ENCODE measurements at regions not wholly inside any gene's neighbourhood (a gene's known extent, or its start where the extent isn't known, plus 50 kb on each side); places are given as distances from the start of the nearest gene placed in this dataset.

DNA sequence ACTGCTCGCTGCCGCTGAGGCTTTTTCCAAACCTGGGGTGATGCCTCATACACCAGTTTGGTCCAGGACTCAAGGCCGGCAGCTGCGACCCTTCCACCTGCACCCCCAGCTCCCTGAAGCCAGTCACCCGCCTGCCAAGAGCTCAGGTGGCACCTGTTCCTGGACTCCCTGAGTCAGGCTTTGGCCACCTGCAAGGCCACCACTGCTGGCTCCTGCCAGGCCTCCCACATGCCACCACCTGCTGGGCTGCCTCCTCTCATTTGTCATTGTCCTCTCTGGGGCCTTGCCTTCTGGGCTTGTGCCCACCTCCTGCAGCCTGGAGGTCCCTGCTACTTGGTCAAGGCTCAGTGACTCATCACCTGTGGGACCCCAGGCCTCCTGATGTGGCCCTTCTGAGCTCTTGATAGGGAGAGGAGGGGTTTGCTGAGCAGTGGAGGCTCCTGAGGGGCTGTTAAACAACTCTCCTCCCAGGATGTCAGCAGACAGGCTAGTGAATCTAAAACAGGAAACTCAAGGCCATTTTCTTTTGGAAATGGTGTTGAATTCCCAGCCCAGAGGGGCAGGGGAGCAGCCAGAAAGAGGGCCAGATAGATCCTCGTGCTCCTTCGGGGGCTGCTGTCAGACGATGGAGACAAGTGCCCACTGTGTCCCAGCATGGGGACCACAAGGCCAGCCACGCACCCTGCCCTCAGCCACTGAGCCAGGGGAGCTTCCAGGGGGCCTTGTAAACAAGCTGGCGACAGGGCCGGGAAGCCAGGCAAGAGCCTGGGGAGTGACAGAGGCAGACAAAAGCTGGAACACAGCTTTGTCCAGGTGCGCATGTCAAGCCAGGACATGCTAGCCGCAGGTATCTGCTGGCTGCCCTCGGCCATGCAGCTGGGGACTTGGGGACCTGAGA is 416.8 kb downstream of the LRATD1 start:
- DNase-seq: no peak

DNA sequence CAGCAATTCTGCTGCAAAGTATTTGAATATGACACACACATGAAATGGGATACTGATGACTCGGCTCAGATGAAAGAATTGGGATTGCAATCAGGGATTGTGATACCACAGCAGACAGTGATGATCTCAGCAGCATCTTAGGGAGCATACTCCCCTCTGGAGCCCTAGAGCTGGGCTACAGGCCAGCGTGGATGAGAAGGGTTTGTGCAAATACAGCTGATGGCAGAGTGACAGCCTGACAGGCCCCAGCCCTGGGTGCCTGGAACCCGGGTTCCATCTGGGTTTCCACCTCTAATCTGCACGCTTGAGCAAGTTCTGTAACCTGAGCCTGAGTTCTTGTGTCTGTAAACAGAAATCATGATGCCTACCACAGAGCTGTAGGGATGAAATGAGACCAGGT is 418.0 kb downstream of the LRATD1 start:
- DNase-seq: no peak

DNA sequence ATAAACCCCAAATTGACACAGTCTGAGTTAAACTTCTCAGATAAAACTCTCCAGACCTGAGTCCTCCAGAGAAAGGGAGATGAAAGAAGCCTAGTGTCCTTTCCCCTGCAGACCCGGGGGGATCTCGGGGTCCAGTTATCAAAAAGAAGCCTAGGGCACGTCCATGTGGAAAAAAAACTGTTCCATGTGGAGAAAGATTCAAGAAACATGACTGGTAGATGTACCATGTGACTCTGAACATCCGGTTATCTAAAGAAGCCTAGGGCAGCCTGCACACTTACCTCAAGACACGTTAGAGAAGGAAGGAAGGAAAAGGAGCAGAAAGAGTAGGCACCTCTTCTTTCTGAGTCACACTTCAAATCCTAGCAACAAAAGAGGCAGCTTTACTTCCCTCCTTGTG is 421.0 kb downstream of the LRATD1 start:
- no peak for DNase-seq

DNA sequence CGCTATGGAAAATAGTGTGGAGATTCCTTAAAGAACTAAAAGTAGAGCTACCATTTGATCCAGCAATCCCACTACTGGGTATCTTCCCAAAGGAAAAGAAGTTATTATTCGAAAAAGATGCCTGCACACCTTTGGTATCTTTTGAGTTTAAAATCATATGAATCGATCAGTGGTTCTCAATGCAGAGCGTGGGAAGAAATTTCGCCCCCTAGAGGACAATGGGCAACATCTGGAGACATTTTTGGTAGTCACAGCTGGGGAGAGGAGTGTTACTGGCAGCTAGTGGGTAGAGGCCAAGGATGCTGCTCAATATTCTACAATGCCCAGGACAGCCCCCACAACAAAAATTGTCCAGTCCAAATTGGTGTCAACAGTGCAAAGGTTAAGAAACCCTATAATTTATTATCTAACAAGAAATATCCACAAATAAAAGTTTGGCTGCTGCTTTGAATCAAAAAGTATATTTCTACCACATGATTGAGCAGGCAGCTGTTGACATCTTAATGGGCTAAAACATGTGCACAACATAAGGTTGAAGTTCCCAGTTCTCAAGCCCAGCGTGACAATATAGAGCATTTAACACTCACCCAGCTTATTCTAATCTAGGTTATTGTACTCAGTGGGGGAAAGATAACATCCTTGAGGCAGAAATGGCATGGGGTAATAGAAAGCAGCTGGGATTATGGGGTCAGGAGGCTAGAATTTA is 425.7 kb downstream of the LRATD1 start:
- no peak for DNase-seq

DNA sequence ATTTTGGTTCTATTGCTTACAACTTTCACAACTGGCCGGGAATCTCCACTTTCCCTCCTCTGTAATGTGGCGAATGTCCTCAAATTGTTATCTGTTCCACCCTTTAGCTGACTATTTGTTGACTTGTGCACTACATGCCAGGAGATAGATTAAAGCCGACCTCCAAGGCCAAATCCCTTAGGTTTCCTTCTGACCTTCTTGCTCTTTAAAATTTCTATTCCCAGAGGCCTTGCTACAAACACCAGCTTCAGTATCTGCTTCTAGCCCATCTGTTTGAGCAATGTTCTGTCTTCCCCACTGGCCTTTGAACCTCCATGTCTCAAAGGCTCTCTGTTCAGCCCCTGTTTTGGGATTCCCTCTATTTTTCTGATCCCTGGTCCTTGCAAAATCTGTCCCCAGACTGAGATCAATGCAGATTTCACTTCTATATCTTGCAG is 426.2 kb downstream of the LRATD1 start:
- no peak for DNase-seq

GRCh38 chr2:15059870-15060512 is 427.5 kb downstream of the LRATD1 start:
- no peak for DNase-seq

GRCh38 chr2:15061268-15061667 is 428.8 kb downstream of the LRATD1 start:
- DNase-seq: no peak

DNA sequence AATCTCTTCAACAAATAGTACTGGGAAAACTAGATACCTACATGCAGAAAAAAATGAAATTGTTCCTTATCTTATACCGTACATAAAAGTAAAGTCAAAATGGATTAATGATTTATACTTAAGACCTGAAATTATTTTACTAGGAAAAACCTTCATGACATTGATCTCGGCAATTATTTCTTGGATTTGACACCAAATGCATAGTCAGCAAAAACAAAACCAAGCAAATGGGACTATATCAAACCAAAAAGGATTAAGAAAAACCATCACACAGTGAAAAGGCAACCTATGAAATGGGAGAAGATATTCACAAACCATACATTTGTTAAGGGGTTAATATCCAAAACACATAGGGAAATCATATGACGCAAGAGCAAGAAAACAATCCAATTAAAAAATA is 433.6 kb downstream of the LRATD1 start:
- DNase-seq: no peak

- DNase-seq: peak; percentile 35
These were observed 436.6 kb downstream of the LRATD1 start for GRCh38 chr2:15069149-15069548.

DNA sequence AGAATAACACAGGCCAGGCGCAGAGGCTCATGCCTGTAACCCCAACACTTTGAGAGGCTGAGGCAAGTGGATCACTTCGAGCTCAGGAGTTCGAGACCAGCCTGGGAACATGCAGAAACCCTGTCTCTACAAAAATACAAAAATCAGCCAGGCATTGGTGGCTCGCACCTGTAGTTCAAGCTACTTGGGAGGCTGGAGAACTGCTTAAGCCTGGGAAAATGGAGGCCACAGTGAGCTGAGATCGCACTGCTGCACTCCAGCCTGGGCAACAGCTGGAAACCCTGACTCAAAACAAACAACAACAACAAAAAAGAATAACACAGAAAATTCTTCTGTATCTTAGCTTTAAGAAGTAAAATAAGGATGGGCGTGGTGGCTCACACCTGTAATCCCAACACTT is 440.3 kb downstream of the LRATD1 start:
- no peak for DNase-seq

DNA sequence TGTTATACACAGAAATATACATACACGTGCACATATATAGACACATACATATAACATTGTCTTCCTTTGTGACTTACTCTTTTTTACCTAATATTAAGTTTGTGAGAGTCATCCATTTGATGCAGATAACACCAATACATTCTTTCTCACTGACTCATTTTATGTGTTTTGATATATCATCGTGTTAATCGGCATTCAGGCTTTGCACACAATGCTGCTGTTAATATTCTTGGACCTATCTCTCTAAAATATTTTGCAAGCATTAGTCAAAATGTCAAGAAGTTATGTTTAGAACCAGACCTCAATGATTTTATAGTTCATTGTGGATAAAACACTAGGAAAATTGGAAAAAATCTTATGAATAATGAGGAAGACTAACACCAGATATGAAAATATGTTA is 441.1 kb downstream of the LRATD1 start:
- no peak for DNase-seq

DNA sequence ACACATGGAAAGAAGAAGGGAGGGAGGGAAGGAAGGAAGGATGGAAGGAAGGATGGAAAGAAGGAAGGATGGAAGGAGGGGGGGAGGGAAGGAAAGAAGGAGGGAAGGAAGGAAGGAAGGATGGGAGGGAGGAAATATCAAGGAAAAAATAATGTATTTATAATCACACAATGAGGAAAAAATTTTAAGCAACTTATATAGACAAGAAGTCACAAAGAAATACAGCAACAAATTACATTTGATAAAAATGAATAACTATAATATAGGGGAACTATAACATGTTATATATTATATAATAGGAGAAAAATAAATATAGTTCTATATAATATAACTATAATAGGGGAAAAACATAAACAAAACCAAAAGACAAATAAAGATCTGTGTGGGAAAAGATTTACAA is 441.8 kb downstream of the LRATD1 start:
- no peak for DNase-seq

DNA sequence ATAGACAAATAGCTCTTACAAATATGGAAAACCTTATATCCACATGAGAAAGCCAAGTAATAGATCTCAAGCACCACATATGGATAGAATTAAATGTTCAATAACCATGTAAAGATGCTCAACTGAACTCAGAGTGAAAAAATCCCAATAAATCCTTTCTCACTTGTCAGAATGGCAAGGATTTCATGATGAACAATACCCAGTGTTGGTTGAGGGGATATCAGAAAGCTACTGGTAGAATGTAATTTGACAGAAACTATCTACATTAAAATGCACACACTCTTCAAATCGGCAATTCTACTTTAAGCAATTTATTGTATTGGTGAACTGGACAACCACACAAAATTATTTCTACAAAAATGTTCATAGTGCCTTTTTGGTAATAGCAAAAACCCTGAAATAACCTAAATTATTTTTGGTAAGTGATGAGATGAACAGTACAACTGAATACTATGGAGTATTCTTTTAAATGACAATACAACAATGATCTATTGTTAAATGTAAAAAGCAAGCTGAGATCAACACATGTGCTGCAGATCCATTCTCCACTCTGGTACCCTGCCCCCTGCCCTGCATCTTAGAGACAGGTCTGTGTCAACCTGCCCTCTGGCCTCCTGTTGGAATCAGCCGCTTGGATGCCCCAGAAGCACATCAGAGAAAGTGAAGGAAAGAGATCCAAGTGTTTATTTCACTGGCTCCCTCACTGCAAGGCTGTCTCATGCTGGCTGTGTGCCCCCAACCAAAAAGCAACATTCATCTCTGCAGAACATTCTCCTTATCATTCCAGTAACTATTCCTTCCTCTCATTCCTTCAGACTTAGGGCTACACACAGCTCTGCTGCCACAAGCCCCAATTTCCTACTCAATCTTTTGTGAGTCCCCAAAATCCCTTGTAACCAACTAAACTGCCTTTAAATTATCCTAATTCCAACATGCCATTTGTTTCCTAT is 442.5 kb downstream of the LRATD1 start:
- no peak for DNase-seq

- DNase-seq: no peak
These were observed 444.2 kb downstream of the LRATD1 start for GRCh38 chr2:15076668-15077067.

GRCh38 chr2:15081356-15081755 is 448.8 kb downstream of the LRATD1 start:
- no peak for DNase-seq

DNA sequence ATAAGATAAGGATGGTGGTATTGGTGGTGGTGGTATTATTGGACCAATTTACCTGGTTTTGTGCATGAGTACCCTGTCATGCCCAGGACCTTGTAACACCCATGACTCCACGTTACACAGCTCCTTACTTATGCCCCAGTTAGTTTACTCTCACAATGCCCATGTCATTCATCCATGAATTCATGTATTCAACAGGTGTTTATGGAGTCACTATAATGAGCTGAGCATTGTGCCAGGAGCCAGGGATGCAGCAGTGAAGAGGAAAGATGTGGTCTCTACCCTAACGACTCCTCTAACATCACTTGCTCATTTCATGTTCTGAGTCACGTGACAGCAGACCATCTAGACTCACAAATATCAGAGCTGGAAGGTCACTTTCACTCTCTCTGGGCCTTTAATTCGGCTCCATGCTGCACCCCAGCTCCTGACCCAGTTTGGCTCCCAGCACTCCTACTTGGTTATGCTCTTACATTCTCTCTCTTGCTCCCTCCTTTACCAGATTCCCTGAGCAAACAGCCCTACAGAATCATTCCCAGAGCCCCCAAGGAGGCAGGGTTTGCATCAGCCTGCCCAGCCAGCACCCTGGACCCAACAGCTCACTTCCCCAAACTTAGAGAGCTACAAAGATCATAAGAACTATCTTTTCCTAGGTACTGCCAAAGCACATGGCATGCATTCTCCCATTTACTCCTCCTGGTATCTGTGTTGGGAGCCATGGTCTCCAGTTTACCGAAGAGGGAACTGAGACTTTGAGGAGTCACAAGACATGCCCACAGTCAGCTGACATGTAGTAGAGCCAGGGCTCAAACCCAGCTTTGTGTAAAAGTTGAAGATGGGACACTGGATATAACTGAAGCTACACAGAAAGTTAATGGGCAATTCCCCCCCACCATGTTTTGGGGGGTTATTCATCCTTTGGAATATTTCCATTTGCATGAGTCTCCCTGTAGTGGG is 449.9 kb downstream of the LRATD1 start:
- DNase-seq: no peak

DNA sequence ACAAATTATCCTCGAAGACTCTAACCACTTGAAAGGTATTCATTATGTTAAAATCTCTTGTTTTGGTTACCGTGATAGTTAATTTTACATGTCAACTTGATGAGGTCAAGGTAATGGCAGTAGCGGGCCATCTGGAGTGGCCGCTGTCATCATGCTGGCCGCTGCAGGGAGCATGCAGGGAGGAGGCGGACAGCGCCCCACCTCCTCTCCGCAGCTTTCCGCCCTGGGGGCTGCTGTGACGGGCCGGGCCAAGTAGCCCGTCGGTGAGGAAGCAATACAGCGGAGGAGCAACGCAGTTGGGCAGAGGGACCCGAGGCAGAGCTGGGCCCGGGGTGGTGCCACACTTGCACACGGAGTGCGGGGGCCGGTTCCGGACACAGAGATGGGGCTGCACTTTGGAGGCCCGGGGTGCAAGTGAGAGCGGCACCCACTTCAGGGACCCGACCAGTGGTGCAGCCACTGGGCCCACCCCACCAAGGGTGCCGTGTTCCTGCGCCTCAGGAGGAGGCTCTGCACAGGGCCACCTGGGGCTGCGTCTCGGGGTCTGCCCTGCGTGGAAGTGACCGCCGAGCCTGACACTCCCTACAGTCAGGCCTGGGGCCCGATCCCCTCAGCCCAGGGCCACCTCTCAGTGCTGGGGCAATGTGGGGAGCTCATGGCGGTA is 452.4 kb downstream of the LRATD1 start:
- no peak for DNase-seq

GRCh38 chr2:15092181-15092580 is 459.7 kb downstream of the LRATD1 start:
- DNase-seq: no peak

- no peak for DNase-seq
These were observed 460.2 kb downstream of the LRATD1 start for GRCh38 chr2:15092691-15093090.

DNA sequence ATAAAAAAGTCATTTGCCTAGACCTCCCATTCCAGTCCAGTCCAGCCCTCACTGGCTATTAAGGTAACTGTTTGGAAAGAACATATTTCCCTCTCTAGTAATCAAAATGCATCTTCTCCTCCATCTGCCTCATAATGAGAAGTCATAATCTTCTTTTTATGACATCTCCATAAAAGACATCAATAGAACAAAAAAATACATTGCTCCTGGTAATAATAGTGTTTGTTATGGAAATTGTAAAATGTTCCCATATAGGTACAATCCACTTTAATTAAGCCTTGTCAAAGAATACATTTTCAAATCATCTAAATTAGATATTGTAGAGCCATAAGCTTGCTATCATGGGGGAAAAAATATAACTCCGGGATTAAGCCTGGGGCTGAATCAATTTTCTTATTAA is 461.6 kb downstream of the LRATD1 start:
- DNase-seq: no peak

GRCh38 chr2:15096873-15097272 is 464.3 kb downstream of the NBAS start:
- no peak for DNase-seq

Data from femur (tissue), 1 donor.